ENCODE measurements at regions not wholly inside any gene's neighbourhood (a gene's known extent, or its start where the extent isn't known, plus 50 kb on each side); places are given as distances from the start of the nearest gene placed in this dataset.
A peak's percentile ranks its signal among the peaks of the same experiment; 100 is the strongest.

GRCh38 chr3:144763878-144764454, 792.3 kb downstream of the DIPK2A start:
- Histone ChIP-seq H3K27ac (ENCODE audit: low read depth, low read length) (no peak overlapping the region), H3K4me2 (ENCODE audit: insufficient read depth, low read length) (peak overlapping the region; percentile 21), H3K9me3 (ENCODE audit: low read depth, low read length) (no peaks in the 10 kb centered on the region), H3K4me3 (ENCODE audit: insufficient read depth, low read length) (no peak overlapping the region), H3K4me1 (ENCODE audit: insufficient read depth, low read length) (no peaks in the 10 kb centered on the region), H2AFZ (ENCODE audit: low read length) (no peak overlapping the region), H4K20me1 (ENCODE audit: insufficient read depth, low read length) (no peaks in the 10 kb centered on the region), H3K27me3 (ENCODE audit: insufficient read depth, low read length) (no peaks in the 10 kb centered on the region), H3K36me3 (ENCODE audit: insufficient read depth, low read length) (no peaks in the 10 kb centered on the region), H3K79me2 (ENCODE audit: insufficient read depth, low read length) (no peaks in the 10 kb centered on the region)
- no peak for TF ChIP-seq CTCF (IDR thresholded peaks at IDR 0.05; ENCODE audit: extremely low read depth, low read depth, low read length)
- DNase-seq (ENCODE audit: insufficient read length, low spot score, missing footprints) = no peak

GRCh38 chr3:144770281-144770680, 798.7 kb downstream of the DIPK2A start:
- no peaks in the 10 kb centered on the region for H3K9me3 ChIP-seq (ENCODE audit: low read depth, low read length)
- no peaks in the 10 kb centered on the region for H3K36me3 ChIP-seq (ENCODE audit: insufficient read depth, low read length)
- no peaks in the 10 kb centered on the region for H4K20me1 ChIP-seq (ENCODE audit: insufficient read depth, low read length)
- DNase-seq (ENCODE audit: insufficient read length, low spot score, missing footprints) = no peak
- H3K79me2 ChIP-seq (ENCODE audit: insufficient read depth, low read length) = no peaks in the 10 kb centered on the region
- H3K4me3 ChIP-seq (ENCODE audit: insufficient read depth, low read length) = no peak overlapping the region
- no peak overlapping the region for H3K27ac ChIP-seq (ENCODE audit: low read depth, low read length)
- H2AFZ ChIP-seq (ENCODE audit: low read length) = no peak overlapping the region
- H3K4me2 ChIP-seq (ENCODE audit: insufficient read depth, low read length) = no peak overlapping the region
- no peak for TF ChIP-seq CTCF (IDR thresholded peaks at IDR 0.05; ENCODE audit: extremely low read depth, low read depth, low read length)
- no peaks in the 10 kb centered on the region for H3K27me3 ChIP-seq (ENCODE audit: insufficient read depth, low read length)
- no peaks in the 10 kb centered on the region for H3K4me1 ChIP-seq (ENCODE audit: insufficient read depth, low read length)

GRCh38 chr3:144770915-144771351, 799.3 kb downstream of the DIPK2A start:
- TF ChIP-seq CTCF (IDR thresholded peaks at IDR 0.05; ENCODE audit: extremely low read depth, low read depth, low read length) = peak; percentile 30
- Histone ChIP-seq H3K9me3 (ENCODE audit: low read depth, low read length) (no peaks in the 10 kb centered on the region), H3K4me3 (ENCODE audit: insufficient read depth, low read length) (no peak overlapping the region), H3K4me2 (ENCODE audit: insufficient read depth, low read length) (no peak overlapping the region), H3K27ac (ENCODE audit: low read depth, low read length) (no peak overlapping the region), H3K79me2 (ENCODE audit: insufficient read depth, low read length) (no peaks in the 10 kb centered on the region), H3K27me3 (ENCODE audit: insufficient read depth, low read length) (no peaks in the 10 kb centered on the region), H3K36me3 (ENCODE audit: insufficient read depth, low read length) (no peaks in the 10 kb centered on the region), H3K4me1 (ENCODE audit: insufficient read depth, low read length) (no peaks in the 10 kb centered on the region), H2AFZ (ENCODE audit: low read length) (no peak overlapping the region), H4K20me1 (ENCODE audit: insufficient read depth, low read length) (no peaks in the 10 kb centered on the region)
- DNase-seq (ENCODE audit: insufficient read length, low spot score, missing footprints) = no peak

GRCh38 chr3:144771381-144771870, 799.8 kb downstream of the DIPK2A start:
- H3K4me3 ChIP-seq (ENCODE audit: insufficient read depth, low read length) = no peak overlapping the region
- no peak overlapping the region for H3K27ac ChIP-seq (ENCODE audit: low read depth, low read length)
- DNase-seq (ENCODE audit: insufficient read length, low spot score, missing footprints) = no peak

More at GRCh38 chr3:144771381-144771870, 799.8 kb downstream of the DIPK2A start:
- no peaks in the 10 kb centered on the region for H3K36me3 ChIP-seq (ENCODE audit: insufficient read depth, low read length)
- H2AFZ ChIP-seq (ENCODE audit: low read length) = no peak overlapping the region
- no peaks in the 10 kb centered on the region for H4K20me1 ChIP-seq (ENCODE audit: insufficient read depth, low read length)
- H3K79me2 ChIP-seq (ENCODE audit: insufficient read depth, low read length) = no peaks in the 10 kb centered on the region
- no peaks in the 10 kb centered on the region for H3K27me3 ChIP-seq (ENCODE audit: insufficient read depth, low read length)
- no peaks in the 10 kb centered on the region for H3K4me1 ChIP-seq (ENCODE audit: insufficient read depth, low read length)
- no peak for TF ChIP-seq CTCF (IDR thresholded peaks at IDR 0.05; ENCODE audit: extremely low read depth, low read depth, low read length)
- no peak overlapping the region for H3K4me2 ChIP-seq (ENCODE audit: insufficient read depth, low read length)
- no peaks in the 10 kb centered on the region for H3K9me3 ChIP-seq (ENCODE audit: low read depth, low read length)

Data from osteoblast (primary cell).